Prostate gland (tissue), 2 donors: ENCODE measurements at regions not wholly inside any gene's neighbourhood (a gene's known extent, or its start where the extent isn't known, plus 50 kb on each side); places are given as distances from the start of the nearest gene placed in this dataset.

Source experiments
- DNase-seq: peaks from one replicate; pipeline ENCODE4 v3.0.0-alpha.2; 2019; ENCODE audit warnings: low spot score
- H3K27ac ChIP-seq, 2 donors: fragments of 200-600 bp; sonication (generic); 2 replicates each; pipeline ENCODE4 v1.5.1; 2017 to 2019
- H3K27me3 ChIP-seq: fragments of 200-600 bp; sonication (generic); replicated peaks from 2 replicates; pipeline ENCODE4 v1.5.1; 2019; ENCODE audit not compliant: insufficient read depth
- H3K36me3 ChIP-seq, 2 donors: fragments of 200-600 bp; sonication (generic); 1 replicate in 1 of 2; 2 replicates in 1 of 2; pipeline versions ENCODE4 v1.5.1 to v1.8.1; 2017 to 2019
- H3K4me1 ChIP-seq: fragments of 200-600 bp; sonication (generic); replicated peaks from 2 replicates; pipeline ENCODE4 v1.5.1; 2019
- H3K4me3 ChIP-seq, 2 donors: fragments of 200-600 bp; sonication (generic); 2 replicates each; pipeline ENCODE4 v1.5.1; 2017 to 2019
- H3K9me3 ChIP-seq: fragments of 200-600 bp; sonication (generic); 2 replicates; pipeline ENCODE4 v1.5.1; 2017
- CTCF ChIP-seq, 4 experiments: fragments of 200-600 bp in 2 of 4; fragments of 450-650 bp in 2 of 4; sonication (generic) in 2 of 4; IDR thresholded peaks; 1 replicate in 3 of 4; 2 replicates in 1 of 4; pipeline ENCODE4 v1.5.1; 2016 to 2019; ENCODE audit warnings: antibody characterized with exemption in 4 of 4, mild to moderate bottlenecking in 2 of 4, moderate library complexity in 2 of 4
- POLR2A ChIP-seq: fragments of 450-650 bp; IDR thresholded peaks from one replicate; pipeline ENCODE4 v1.6.1; 2016; ENCODE audit warnings: antibody characterized with exemption, mild to moderate bottlenecking
- POLR2AphosphoS5 ChIP-seq: sonication (generic); formaldehyde crosslinking; IDR thresholded peaks from one replicate; pipeline ENCODE4 v1.6.1; 2017; ENCODE audit warnings: antibody characterized with exemption
- WGBS: methylation state at CpG from one replicate; pipeline ENCODE4 v1.1.5; 2018; 5-methylcytosine and 5-hydroxymethylcytosine counted together
- intact Hi-C: fragments of 100-400 bp; cut with DNase I; formaldehyde crosslinking; loops from one replicate; pipeline ENCODE4 v1.14.2; 2022

GRCh38 chr16:65305266-65305959, 183.6 kb upstream of the CDH11 start:
- Histone ChIP-seq H3K9me3 (no peaks in the 10 kb centered on the region), H3K36me3 (no peaks in the 10 kb centered on the region), H3K4me1 (no peaks in the 10 kb centered on the region), H3K27ac (no peak overlapping the region), H3K4me3 (no peak overlapping the region), H3K27me3 (no peaks in the 10 kb centered on the region)
- no peak for TF ChIP-seq CTCF (IDR thresholded peaks at IDR 0.05)
- no peak for TF ChIP-seq POLR2A
- no peak for TF ChIP-seq POLR2AphosphoS5
- DNase-seq, result no peak
- intact Hi-C loops, result loop anchor here (10.0 kb wide), 1 partner anchor 181 kb away; the partner anchor contains the start of gene CDH11
- whole genome bisulfite sequencing, result 30% methylated on average over 5 of the region's 5 CpGs

GRCh38 chr16:65301029-65301428, 179.2 kb upstream of the CDH11 start:
- 90% methylated on average over 1 of the region's 1 CpG for WGBS
- Histone ChIP-seq H3K27ac (no peak overlapping the region), H3K4me3 (no peak overlapping the region), H3K4me1 (no peaks in the 10 kb centered on the region), H3K27me3 (no peaks in the 10 kb centered on the region), H3K36me3 (no peaks in the 10 kb centered on the region), H3K9me3 (no peaks in the 10 kb centered on the region)
- intact Hi-C loops, result loop anchor here (10.0 kb wide), 1 partner anchor 176 kb away; the partner anchor contains the start of gene CDH11
- no peak for TF ChIP-seq CTCF (IDR thresholded peaks at IDR 0.05)
- TF ChIP-seq POLR2AphosphoS5, result no peak
- TF ChIP-seq POLR2A, result no peak
- no peak for DNase-seq

GRCh38 chr16:65297453-65297852, 175.6 kb upstream of the CDH11 start:
- TF ChIP-seq CTCF (IDR thresholded peaks at IDR 0.05) (no peak), POLR2A (no peak), POLR2AphosphoS5 (no peak)
- Histone ChIP-seq H3K9me3 (no peaks in the 10 kb centered on the region), H3K27me3 (no peaks in the 10 kb centered on the region), H3K27ac (peak overlapping the region; percentile 15 to 19), H3K4me1 (no peaks in the 10 kb centered on the region), H3K4me3 (no peak overlapping the region), H3K36me3 (no peaks in the 10 kb centered on the region)
- DNase-seq, result no peak
- intact Hi-C loops, result no loop called here

- Histone ChIP-seq H3K27ac (no peak overlapping the region), H3K36me3 (no peaks in the 10 kb centered on the region), H3K4me3 (no peak overlapping the region), H3K4me1 (no peaks in the 10 kb centered on the region), H3K9me3 (no peaks in the 10 kb centered on the region), H3K27me3 (no peaks in the 10 kb centered on the region)
- intact Hi-C loops, result no loop called here
- WGBS, result 95% methylated on average over 6 of the region's 6 CpGs
- no peak for DNase-seq
- no peak for TF ChIP-seq POLR2A
- TF ChIP-seq POLR2AphosphoS5, result no peak
- no peak for TF ChIP-seq CTCF (IDR thresholded peaks at IDR 0.05)
These were observed 173.7 kb upstream of the CDH11 start for GRCh38 chr16:65295527-65295926.

- WGBS, result 87% methylated on average over 2 of the region's 2 CpGs
- no peak overlapping the region for H3K27ac ChIP-seq
- H3K27me3 ChIP-seq, result no peaks in the 10 kb centered on the region
- no peak for DNase-seq
- no peak overlapping the region for H3K4me3 ChIP-seq
- no peaks in the 10 kb centered on the region for H3K36me3 ChIP-seq
- no peak for TF ChIP-seq CTCF (IDR thresholded peaks at IDR 0.05)
- no peak for TF ChIP-seq POLR2A
- TF ChIP-seq POLR2AphosphoS5, result no peak
- no peaks in the 10 kb centered on the region for H3K9me3 ChIP-seq
- no peaks in the 10 kb centered on the region for H3K4me1 ChIP-seq
- intact Hi-C loops, result no loop called here
These were observed 172.8 kb upstream of the CDH11 start for GRCh38 chr16:65294708-65295107.
